HUDEP-2 (cell line): ENCODE measurements at regions not wholly inside any gene's neighbourhood (a gene's known extent, or its start where the extent isn't known, plus 50 kb on each side); places are given as distances from the start of the nearest gene placed in this dataset.

Experiments
- DNase-seq, 76 experiments: peaks; one replicate each; lab custom pipeline; 2025; ENCODE audit not compliant: unreplicated experiment in 76 of 76; lab: John Stamatoyannopoulos, UW

- no peak for DNase-seq
These were observed 104.2 kb upstream of the GADD45A start for GRCh38 chr1:67580691-67581403.

GRCh38 chr1:67582625-67583461 lies 102.2 kb upstream of the GADD45A start:
- DNase-seq = no peak

- DNase-seq = no peak
These were observed 101.5 kb upstream of the GADD45A start for GRCh38 chr1:67583462-67583950.

GRCh38 chr1:67584938-67585337 lies 100.1 kb upstream of the GADD45A start:
- no peak for DNase-seq

GRCh38 chr1:67586596-67586995 lies 98.4 kb upstream of the GADD45A start:
- no peak for DNase-seq

GRCh38 chr1:67588178-67588855 lies 96.7 kb upstream of the GADD45A start:
- DNase-seq = no peak

GRCh38 chr1:67589519-67590233 lies 95.3 kb upstream of the GADD45A start:
- DNase-seq = no peak

GRCh38 chr1:67590329-67590728 lies 94.7 kb upstream of the GADD45A start:
- DNase-seq = no peak

- no peak for DNase-seq
These were observed 90.2 kb upstream of the GADD45A start for GRCh38 chr1:67594764-67595163.

- no peak for DNase-seq
These were observed 88.3 kb upstream of the GADD45A start for GRCh38 chr1:67596674-67597073.

GRCh38 chr1:67597336-67597735 lies 87.7 kb upstream of the GADD45A start:
- no peak for DNase-seq

- no peak for DNase-seq
These were observed 85.9 kb upstream of the GADD45A start for GRCh38 chr1:67599085-67599484.

- DNase-seq = no peak
These were observed 83.5 kb upstream of the GADD45A start for GRCh38 chr1:67601539-67601938.

GRCh38 chr1:67601955-67602354 lies 83.0 kb upstream of the GADD45A start:
- no peak for DNase-seq

- no peak for DNase-seq
These were observed 80.2 kb upstream of the GADD45A start for GRCh38 chr1:67604778-67605177.

- DNase-seq = no peak
These were observed 79.7 kb upstream of the GADD45A start for GRCh38 chr1:67605209-67605780.

- no peak for DNase-seq
These were observed 77.7 kb upstream of the GADD45A start for GRCh38 chr1:67607286-67607685.

GRCh38 chr1:67607699-67608098 lies 77.3 kb upstream of the GADD45A start:
- no peak for DNase-seq

- no peak for DNase-seq
These were observed 76.1 kb upstream of the GADD45A start for GRCh38 chr1:67608661-67609576.
